ENCODE measurements at regions not wholly inside any gene's neighbourhood (a gene's known extent, or its start where the extent isn't known, plus 50 kb on each side); places are given as distances from the start of the nearest gene placed in this dataset.
"Not testable (repeated sequence)": the region's sequence is repeated elsewhere in the genome, so short reads cannot be mapped to it uniquely, and the experiment has no call there.

DNA sequence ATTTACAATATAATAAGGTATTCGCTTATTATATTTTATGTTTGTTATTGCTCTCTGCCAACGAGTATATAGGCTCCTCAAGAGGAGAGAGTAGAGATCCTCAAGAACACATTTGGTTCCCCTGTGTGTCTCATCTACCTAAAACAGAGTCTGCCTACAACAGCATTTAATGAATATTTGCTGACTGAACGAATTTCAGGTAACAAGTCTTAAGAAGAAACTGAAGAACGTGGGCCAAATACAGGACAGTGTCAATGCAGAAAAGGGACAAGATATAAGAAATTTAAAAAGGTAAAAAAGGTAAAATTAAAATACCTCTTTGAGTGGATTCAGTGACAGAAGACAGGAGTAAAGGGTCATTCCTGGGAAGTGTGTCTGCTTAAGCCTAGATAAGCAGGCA, 129.2 kb downstream of the HNMT start:
- Histone ChIP-seq H3K4me3 (ENCODE audit: insufficient read depth, low read depth, low read length) (no peak overlapping the region), H3K36me3 (replicated peaks; ENCODE audit: control insufficient read depth, insufficient read depth, low read length) (no peaks in the 10 kb centered on the region), H3K27me3 (ENCODE audit: control insufficient read depth, insufficient read depth, low read length) (no peaks in the 10 kb centered on the region)
- DNase-seq, result no peak

DNA sequence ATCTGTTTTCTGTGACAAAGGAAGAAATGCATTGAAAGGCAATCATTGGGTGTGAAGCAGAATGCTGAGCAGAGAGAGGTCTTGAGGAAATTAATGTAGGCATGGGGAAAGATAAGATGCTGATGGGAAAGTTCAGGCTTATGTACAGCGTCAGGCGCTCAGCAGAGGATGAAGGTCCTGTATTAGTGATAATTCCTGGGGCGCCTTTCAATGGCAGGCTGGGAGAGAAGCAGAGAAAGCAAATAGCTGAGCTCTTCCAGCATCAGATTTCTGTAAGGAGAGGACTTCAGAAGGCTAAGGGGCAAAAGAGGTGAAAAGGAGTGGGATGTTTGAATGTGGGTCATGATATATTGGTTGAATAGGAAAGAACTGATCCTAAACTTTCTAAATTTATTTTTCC, 129.8 kb downstream of the HNMT start:
- DNase-seq, result peak; percentile 8
- Histone ChIP-seq H3K36me3 (replicated peaks; ENCODE audit: control insufficient read depth, insufficient read depth, low read length) (no peaks in the 10 kb centered on the region), H3K4me3 (ENCODE audit: insufficient read depth, low read depth, low read length) (no peak overlapping the region), H3K27me3 (ENCODE audit: control insufficient read depth, insufficient read depth, low read length) (no peaks in the 10 kb centered on the region)

DNA sequence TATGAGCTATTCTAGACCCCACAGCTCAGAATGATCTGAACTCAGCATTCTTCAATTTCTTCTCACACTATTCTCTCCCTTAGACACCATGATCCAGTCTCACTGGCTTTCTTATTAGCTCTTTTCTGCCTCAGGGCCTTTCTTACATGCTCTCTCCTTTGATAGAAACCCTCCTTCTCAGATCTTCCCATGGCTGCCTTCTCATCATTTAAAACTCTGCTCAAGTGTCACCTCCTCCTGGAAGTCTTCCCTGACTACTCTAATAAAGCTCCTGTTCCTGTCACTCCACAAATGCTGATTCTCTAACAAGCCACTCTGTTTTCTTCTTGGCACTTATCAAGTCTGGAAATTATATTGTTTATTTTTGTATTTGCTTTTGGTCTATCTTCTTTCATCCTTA, 131.1 kb downstream of the HNMT start:
- no peaks in the 10 kb centered on the region for H3K36me3 ChIP-seq (replicated peaks; ENCODE audit: control insufficient read depth, insufficient read depth, low read length)
- no peak for DNase-seq
- no peaks in the 10 kb centered on the region for H3K27me3 ChIP-seq (ENCODE audit: control insufficient read depth, insufficient read depth, low read length)
- H3K4me3 ChIP-seq (ENCODE audit: insufficient read depth, low read depth, low read length), result no peak overlapping the region

DNA sequence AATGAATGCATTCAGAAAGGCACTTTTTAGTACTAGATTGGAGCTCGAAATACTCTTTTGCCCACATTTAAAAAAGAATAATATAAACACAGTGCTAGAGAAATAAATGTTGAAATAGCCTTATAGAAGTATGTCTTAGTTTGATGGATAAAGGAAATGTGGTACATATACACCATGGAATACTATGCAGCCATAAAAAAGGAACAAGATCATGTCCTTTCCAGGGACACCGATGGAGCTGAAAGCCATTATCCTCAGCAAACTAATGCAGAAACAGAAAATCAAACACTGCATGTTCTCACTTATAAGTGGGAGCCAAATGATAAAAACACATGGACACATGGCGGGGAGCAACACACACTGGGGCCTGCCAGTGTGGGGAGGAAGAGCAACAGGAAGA, 135.0 kb downstream of the HNMT start:
- not testable (repeated sequence) for H3K27me3 ChIP-seq (ENCODE audit: control insufficient read depth, insufficient read depth, low read length); H3K4me3 ChIP-seq (ENCODE audit: insufficient read depth, low read depth, low read length); H3K36me3 ChIP-seq (replicated peaks; ENCODE audit: control insufficient read depth, insufficient read depth, low read length); DNase-seq

DNA sequence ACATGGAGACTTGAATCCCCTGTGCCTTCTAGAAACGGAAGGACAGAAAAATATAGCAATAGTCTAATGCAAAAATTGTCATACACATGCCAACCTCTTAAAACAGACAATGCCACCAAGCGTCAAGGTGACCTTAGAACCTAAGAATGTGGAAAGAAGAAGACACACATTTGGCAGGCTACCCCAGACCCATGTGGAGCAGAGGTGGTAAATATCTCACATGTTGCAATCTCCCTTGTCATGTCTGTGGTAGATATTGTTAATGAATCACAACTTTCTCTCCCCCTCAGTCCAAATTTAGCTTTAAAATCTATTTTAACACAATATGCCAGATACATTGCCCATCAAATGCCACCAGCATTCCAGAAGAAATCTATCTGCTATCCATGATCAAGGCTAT, 137.4 kb downstream of the HNMT start:
- no peak for DNase-seq
- no peaks in the 10 kb centered on the region for H3K36me3 ChIP-seq (replicated peaks; ENCODE audit: control insufficient read depth, insufficient read depth, low read length)

DNA sequence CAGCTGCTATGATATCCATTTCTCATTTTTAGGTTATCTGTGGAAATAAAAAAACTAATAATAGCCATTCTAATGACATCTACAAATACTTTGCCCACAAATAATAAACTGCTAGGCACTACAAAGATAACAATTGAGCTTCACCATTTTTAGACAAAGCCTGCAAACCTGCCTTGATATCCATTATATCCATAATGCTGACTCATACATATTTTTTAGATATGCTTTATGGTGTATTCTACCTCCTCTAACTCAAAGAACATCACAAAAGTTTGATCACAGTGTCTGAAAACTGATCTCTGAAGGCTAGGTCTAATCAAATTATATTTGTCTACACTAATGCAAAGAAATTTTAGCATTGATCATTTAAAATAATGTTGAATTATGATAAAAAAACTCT, 138.4 kb downstream of the HNMT start:
- no peaks in the 10 kb centered on the region for H3K36me3 ChIP-seq (replicated peaks; ENCODE audit: control insufficient read depth, insufficient read depth, low read length)
- no peak for DNase-seq
- no peaks in the 10 kb centered on the region for H3K27me3 ChIP-seq (ENCODE audit: control insufficient read depth, insufficient read depth, low read length)
- H3K4me3 ChIP-seq (ENCODE audit: insufficient read depth, low read depth, low read length), result no peak overlapping the region

More for the DNA sequence above, 137.4 kb downstream of the HNMT start:
- Histone ChIP-seq H3K4me3 (ENCODE audit: insufficient read depth, low read depth, low read length) (no peak overlapping the region), H3K27me3 (ENCODE audit: control insufficient read depth, insufficient read depth, low read length) (no peaks in the 10 kb centered on the region)

DNA sequence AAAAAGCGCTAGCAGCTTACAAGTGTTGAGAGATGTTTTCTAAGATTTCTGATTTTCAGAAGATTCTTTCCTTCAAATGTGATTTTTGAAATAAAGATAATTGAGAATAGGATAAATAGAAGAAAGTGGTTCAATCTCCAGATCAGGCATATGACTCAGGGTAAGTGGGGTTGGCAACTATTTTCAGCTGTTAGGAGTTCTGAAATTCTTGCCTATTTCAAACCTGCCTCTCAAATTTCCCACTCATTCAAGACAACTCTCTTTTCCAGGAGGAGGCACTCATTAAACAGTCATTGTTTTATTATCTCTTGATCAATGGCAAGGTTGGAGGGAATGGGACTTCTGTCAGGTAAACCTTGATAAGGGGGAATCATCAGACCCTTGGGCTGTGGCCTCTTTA, 138.9 kb downstream of the HNMT start:
- Histone ChIP-seq H3K36me3 (replicated peaks; ENCODE audit: control insufficient read depth, insufficient read depth, low read length) (no peaks in the 10 kb centered on the region), H3K27me3 (ENCODE audit: control insufficient read depth, insufficient read depth, low read length) (no peaks in the 10 kb centered on the region), H3K4me3 (ENCODE audit: insufficient read depth, low read depth, low read length) (no peak overlapping the region)
- no peak for DNase-seq

DNA sequence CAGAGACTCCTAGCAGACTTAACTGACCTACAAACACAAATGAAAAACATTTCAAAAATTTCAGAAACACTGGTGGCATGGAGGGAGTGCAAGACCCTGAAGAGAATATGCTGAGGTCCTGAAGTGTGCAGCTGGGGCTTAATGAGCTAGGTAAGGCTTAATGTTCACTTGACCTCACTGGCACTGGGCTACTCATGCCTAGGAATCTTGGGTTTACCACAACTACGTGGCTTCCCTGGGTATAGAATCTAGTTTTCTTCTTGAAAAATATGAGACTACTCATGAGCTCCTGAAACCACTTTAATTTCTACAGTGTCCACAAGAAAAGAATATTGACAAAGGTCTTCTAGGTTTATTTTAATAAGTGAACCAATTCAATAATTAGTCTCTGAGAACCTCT, 139.8 kb downstream of the HNMT start:
- Histone ChIP-seq H3K27me3 (ENCODE audit: control insufficient read depth, insufficient read depth, low read length) (no peaks in the 10 kb centered on the region), H3K4me3 (ENCODE audit: insufficient read depth, low read depth, low read length) (no peak overlapping the region), H3K36me3 (replicated peaks; ENCODE audit: control insufficient read depth, insufficient read depth, low read length) (no peaks in the 10 kb centered on the region)
- DNase-seq, result no peak

DNA sequence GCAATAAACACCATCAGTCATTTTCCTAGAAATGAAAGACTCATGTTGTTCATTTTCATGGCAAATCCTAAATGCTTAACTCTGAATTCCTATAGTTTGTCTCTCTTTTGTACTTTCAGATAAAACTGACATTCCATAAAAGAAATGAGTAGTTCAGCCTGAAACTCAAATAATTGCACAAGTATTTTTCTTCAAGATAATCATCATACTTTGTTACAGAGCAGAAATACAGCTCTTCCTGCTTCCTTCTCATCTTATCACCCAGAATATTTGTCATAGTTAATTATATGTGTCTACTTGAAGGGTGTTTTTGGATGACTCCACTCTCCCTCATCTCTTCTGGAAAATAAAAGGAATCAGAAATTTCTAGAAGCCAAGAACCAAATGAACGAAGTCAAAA, 141.1 kb downstream of the HNMT start:
- Histone ChIP-seq H3K36me3 (replicated peaks; ENCODE audit: control insufficient read depth, insufficient read depth, low read length) (no peaks in the 10 kb centered on the region), H3K27me3 (ENCODE audit: control insufficient read depth, insufficient read depth, low read length) (no peaks in the 10 kb centered on the region), H3K4me3 (ENCODE audit: insufficient read depth, low read depth, low read length) (no peak overlapping the region)
- no peak for DNase-seq

DNA sequence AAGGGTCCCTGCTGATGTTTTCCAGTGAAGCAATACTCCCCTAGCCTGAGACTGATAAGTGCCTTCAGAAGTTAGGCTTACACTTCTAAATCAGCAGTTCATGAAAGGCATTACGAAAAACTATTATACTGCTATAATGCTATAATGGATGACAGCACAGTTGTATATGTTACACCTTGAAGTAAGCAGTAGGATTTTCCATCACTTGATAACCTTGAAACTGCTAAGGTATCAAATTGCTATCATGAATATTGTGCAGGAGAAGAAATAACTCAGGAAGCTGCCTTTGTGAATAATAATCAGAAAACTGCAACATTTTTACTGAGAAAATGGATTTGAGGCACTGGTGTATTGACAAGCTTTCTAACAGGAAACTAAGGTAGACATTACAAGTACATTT, 142.3 kb downstream of the HNMT start:
- Histone ChIP-seq H3K36me3 (replicated peaks; ENCODE audit: control insufficient read depth, insufficient read depth, low read length) (no peaks in the 10 kb centered on the region), H3K4me3 (ENCODE audit: insufficient read depth, low read depth, low read length) (no peak overlapping the region), H3K27me3 (ENCODE audit: control insufficient read depth, insufficient read depth, low read length) (no peaks in the 10 kb centered on the region)
- DNase-seq, result no peak

DNA sequence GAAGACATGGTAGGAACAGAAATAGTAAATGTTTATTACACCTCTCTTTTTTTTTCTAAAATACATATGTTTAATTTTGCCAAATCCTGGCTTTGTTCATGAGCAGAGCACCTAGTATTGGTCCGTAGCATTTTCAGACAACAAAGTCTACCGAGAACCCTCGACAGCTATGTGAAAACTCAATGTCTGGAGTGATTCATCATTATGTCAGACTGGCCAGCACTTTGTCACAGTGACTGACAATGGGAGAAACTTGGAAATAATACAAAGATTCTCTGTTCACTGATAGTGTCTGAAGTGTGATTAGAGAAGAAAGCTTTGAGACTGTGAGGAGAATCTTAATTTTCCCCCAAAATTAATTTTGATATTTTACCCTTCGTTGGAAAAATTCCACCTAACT, 143.0 kb downstream of the HNMT start:
- Histone ChIP-seq H3K4me3 (ENCODE audit: insufficient read depth, low read depth, low read length) (no peak overlapping the region), H3K36me3 (replicated peaks; ENCODE audit: control insufficient read depth, insufficient read depth, low read length) (no peaks in the 10 kb centered on the region), H3K27me3 (ENCODE audit: control insufficient read depth, insufficient read depth, low read length) (no peaks in the 10 kb centered on the region)
- DNase-seq, result no peak

DNA sequence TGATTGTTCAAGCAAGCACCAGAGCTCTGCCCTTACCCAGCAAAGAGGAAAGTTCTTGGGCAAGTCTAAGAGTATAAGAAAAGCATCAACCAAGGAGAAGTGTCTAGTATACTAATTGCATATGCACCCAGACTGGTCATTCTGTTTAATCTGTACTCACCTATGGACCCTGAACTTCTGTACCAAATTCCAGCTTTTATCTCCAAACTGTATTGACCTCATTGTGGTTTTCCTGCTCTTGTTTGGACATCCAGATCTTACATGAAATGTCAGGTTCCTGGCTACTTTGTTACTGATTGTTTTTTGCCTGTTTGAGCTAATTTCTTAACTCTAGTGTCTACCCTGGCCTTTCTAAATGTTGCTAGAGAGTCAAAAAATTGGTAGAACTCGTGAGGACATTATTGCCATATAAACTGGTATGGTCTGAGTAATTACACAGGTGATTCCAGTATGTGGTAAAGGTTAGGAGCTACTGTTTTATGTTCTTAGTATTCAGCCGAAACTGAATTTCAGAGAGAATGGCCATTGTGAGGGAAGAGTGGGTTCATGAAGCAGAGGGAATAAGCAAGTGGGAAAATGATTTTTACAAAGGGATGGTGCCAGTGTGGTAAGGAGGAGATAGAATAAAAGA, 146.3 kb downstream of the HNMT start:
- H3K27me3 ChIP-seq (ENCODE audit: control insufficient read depth, insufficient read depth, low read length), result no peaks in the 10 kb centered on the region
- H3K36me3 ChIP-seq (replicated peaks; ENCODE audit: control insufficient read depth, insufficient read depth, low read length), result no peaks in the 10 kb centered on the region
- no peak for DNase-seq
- H3K4me3 ChIP-seq (ENCODE audit: insufficient read depth, low read depth, low read length), result no peak overlapping the region

DNA sequence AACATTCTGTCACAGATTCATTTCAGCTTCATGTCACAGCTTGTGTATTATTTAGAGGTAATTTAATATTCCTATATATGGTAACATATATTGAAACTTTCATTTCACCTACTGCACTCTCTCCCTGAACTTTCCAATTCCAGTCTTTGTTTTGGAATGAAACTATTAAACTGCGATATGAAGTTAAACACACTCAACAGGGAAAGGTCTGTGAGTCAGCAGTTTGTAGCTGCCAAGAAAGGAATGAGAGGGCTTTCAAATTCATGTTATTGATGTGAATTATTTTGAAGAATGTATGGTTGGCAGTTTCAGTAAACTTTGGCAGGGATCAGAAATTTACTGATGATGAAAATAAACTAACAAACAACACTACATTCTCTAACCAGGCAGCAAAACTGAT, 148.3 kb downstream of the HNMT start:
- Histone ChIP-seq H3K4me3 (ENCODE audit: insufficient read depth, low read depth, low read length) (no peak overlapping the region), H3K27me3 (ENCODE audit: control insufficient read depth, insufficient read depth, low read length) (no peaks in the 10 kb centered on the region), H3K36me3 (replicated peaks; ENCODE audit: control insufficient read depth, insufficient read depth, low read length) (no peaks in the 10 kb centered on the region)
- DNase-seq, result no peak

DNA sequence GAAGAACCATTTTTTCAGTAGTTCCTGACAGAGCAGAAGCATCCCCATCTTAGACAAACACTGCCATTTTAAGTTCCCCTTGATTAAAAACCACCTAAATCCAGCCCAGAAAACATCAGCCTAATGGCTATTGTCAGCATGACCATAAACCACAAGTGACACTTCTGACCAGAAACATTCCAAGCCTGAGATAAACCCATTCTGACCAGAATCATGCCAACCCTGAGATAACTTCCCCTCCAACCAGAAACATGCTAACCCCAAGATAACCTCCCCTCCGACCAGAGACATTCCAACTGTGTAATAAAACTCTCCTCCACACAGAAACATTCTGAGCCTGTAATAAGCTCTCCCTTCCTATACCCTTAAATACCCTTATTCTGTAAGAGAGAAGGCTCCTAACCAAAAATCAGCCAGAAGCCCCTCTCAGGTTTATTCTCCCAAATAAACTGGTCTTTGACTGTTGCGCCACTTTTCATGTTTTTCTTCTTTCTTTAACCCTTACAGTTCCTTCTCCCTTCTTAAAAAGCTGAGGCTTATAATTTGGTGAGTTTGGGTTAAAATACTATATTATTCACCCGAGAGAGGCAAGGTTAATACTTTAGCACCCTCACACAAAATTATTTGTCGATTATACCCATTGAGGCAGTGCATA, 149.7 kb downstream of the HNMT start:
- Histone ChIP-seq H3K36me3 (replicated peaks; ENCODE audit: control insufficient read depth, insufficient read depth, low read length) (no peaks in the 10 kb centered on the region), H3K27me3 (ENCODE audit: control insufficient read depth, insufficient read depth, low read length) (no peaks in the 10 kb centered on the region), H3K4me3 (ENCODE audit: insufficient read depth, low read depth, low read length) (no peak overlapping the region)
- no peak for DNase-seq

DNA sequence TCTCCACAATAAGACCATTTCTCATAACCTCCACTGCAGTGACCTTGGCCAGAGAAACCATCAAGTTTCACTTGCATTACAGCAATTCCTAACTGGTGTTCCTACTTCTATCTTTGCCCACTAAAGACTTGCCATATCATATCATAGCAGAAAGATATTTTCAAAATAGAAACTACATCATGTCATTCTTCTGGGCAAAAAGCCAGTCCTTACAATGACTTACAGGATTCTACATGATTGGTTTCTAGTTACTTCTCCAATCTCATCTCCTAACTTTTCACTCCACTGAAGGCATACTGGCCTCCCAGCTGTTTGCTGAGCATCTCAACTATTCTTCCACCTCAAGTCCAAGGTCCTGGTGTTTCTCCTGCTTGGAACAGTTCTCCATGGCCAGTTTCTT, 151.4 kb downstream of the HNMT start:
- Histone ChIP-seq H3K27me3 (ENCODE audit: control insufficient read depth, insufficient read depth, low read length) (no peaks in the 10 kb centered on the region), H3K36me3 (replicated peaks; ENCODE audit: control insufficient read depth, insufficient read depth, low read length) (no peaks in the 10 kb centered on the region), H3K4me3 (ENCODE audit: insufficient read depth, low read depth, low read length) (no peak overlapping the region)
- DNase-seq, result no peak

DNA sequence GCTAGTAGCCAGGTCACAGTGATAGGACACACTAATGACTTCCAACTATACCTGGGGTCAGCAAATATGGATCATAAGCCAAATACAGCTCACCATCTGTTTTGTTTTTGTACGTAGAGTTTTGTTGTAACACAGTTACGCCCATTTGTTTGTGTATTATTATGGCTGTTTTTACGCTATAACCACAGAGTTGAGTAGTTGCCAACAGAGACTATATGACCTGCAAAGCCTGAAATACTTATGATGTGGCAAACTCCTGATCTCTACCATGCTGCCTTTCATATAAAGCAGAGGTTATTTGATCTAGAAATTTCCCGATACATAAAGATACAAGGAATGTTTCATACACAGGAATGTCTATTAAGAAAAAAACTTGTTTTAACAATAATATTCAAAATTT, 152.2 kb downstream of the HNMT start:
- Histone ChIP-seq H3K4me3 (ENCODE audit: insufficient read depth, low read depth, low read length) (no peak overlapping the region), H3K36me3 (replicated peaks; ENCODE audit: control insufficient read depth, insufficient read depth, low read length) (no peaks in the 10 kb centered on the region), H3K27me3 (ENCODE audit: control insufficient read depth, insufficient read depth, low read length) (no peaks in the 10 kb centered on the region)

More for the DNA sequence above, 152.2 kb downstream of the HNMT start:
- DNase-seq, result no peak

All from H7 (cell line).